Osteoblast (primary cell): ENCODE measurements at regions not wholly inside any gene's neighbourhood (a gene's known extent, or its start where the extent isn't known, plus 50 kb on each side); places are given as distances from the start of the nearest gene placed in this dataset.

ENCODE experiments used
- DNase-seq: peaks from one replicate; pipeline ENCODE4 v3.0.0; 2011; ENCODE audit warnings: low spot score, mixed read lengths; ENCODE audit not compliant: insufficient read length; ENCODE audit errors: missing footprints
- H2AFZ ChIP-seq: 2 replicates; pipeline ENCODE4 v1.6.0; 2011; ENCODE audit warnings: mild to moderate bottlenecking, low read length
- H3K27ac ChIP-seq: 2 replicates; pipeline ENCODE4 v1.5.1; 2011; ENCODE audit warnings: mild to moderate bottlenecking, low read depth, low read length, moderate library complexity
- H3K27me3 ChIP-seq: 2 replicates; pipeline ENCODE4 v1.6.0; 2012; ENCODE audit warnings: mild to moderate bottlenecking, control low read depth, inconsistent platforms, low read length, moderate library complexity; ENCODE audit not compliant: insufficient read depth
- H3K36me3 ChIP-seq: 2 replicates; pipeline ENCODE4 v1.5.1; 2011; ENCODE audit warnings: mild to moderate bottlenecking, low read length, control low read depth, moderate library complexity; ENCODE audit not compliant: insufficient read depth
- H3K4me1 ChIP-seq: 2 replicates; pipeline ENCODE4 v1.5.1; 2011; ENCODE audit warnings: mild to moderate bottlenecking, low read length, control low read depth, moderate library complexity; ENCODE audit not compliant: insufficient read depth
- H3K4me2 ChIP-seq: 2 replicates; pipeline ENCODE4 v1.6.0; 2011; ENCODE audit warnings: mild to moderate bottlenecking, low read length; ENCODE audit not compliant: insufficient read depth
- H3K4me3 ChIP-seq: fragments of 200-600 bp; sonication (generic); 3 replicates; pipeline ENCODE4 v1.5.1; 2012; ENCODE audit warnings: mild to moderate bottlenecking, low read length, inconsistent platforms; ENCODE audit not compliant: insufficient read depth
- H3K79me2 ChIP-seq: 2 replicates; pipeline ENCODE4 v1.6.0; 2012; ENCODE audit warnings: mild to moderate bottlenecking, low read length, control low read depth, inconsistent platforms; ENCODE audit not compliant: insufficient read depth
- H3K9me3 ChIP-seq: 2 replicates; pipeline ENCODE4 v1.5.1; 2011; ENCODE audit warnings: low read depth, low read length, control low read depth
- H4K20me1 ChIP-seq: 2 replicates; pipeline ENCODE4 v1.6.0; 2012; ENCODE audit warnings: mild to moderate bottlenecking, low read length, control low read depth; ENCODE audit not compliant: insufficient read depth
- TF ChIP-seq, protein P1 (sequence below): IDR thresholded peaks from 2 replicates; pipeline ENCODE4 v1.5.1; 2011; ENCODE audit warnings: mild to moderate bottlenecking, low read depth, low read length, moderate library complexity; ENCODE audit errors: extremely low read depth

DNA sequence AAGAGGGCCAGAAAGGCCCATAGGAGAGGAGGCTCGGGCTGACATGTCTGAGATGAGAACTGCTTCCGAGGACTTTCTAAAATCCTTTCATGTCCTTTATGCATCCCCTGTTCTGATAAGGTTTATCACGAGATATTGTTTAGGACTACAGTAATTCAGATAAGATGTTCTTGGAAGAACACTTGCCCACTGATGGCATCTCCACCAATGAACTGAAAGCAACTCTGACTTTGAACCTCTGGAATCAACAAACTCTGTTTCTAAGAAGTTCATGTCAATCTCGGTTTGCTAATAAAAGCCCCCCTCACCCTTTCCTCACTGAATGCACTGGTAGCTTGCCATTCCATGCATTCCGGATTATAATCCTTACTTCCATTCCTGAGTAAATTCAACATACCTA is 90.9 kb downstream of the FGF9 start:
- no peak for DNase-seq
- Histone ChIP-seq H3K4me3 (no peak overlapping the region), H3K4me1 (no peaks in the 10 kb centered on the region), H3K79me2 (no peaks in the 10 kb centered on the region), H3K36me3 (no peaks in the 10 kb centered on the region), H3K27ac (no peak overlapping the region), H3K27me3 (no peaks in the 10 kb centered on the region), H4K20me1 (no peaks in the 10 kb centered on the region), H2AFZ (no peak overlapping the region), H3K9me3 (no peaks in the 10 kb centered on the region), H3K4me2 (no peak overlapping the region)
- TF ChIP-seq, protein P1, sequence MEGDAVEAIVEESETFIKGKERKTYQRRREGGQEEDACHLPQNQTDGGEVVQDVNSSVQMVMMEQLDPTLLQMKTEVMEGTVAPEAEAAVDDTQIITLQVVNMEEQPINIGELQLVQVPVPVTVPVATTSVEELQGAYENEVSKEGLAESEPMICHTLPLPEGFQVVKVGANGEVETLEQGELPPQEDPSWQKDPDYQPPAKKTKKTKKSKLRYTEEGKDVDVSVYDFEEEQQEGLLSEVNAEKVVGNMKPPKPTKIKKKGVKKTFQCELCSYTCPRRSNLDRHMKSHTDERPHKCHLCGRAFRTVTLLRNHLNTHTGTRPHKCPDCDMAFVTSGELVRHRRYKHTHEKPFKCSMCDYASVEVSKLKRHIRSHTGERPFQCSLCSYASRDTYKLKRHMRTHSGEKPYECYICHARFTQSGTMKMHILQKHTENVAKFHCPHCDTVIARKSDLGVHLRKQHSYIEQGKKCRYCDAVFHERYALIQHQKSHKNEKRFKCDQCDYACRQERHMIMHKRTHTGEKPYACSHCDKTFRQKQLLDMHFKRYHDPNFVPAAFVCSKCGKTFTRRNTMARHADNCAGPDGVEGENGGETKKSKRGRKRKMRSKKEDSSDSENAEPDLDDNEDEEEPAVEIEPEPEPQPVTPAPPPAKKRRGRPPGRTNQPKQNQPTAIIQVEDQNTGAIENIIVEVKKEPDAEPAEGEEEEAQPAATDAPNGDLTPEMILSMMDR = no peak

DNA sequence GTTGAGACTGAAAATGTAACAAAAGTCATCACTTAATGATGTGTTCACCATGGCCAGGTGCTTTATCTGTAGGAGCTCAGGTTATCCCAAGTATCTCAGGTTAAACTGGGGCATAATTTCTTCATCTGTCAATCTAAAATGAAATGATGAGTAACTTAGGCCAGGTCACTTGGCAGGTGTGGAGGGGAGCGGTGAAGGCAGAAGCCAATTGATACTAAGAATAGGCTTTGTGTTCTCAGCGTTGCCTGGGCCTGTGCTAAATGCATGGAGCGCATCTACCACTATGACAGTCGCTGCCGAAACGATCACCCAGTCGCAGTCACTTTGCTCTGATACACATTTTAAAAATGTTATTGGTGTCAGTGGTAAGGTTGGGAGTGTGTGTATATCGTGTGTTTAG is 91.6 kb downstream of the FGF9 start:
- TF ChIP-seq, protein P1 = no peak
- Histone ChIP-seq H3K9me3 (no peaks in the 10 kb centered on the region), H3K4me2 (no peak overlapping the region), H3K4me1 (no peaks in the 10 kb centered on the region), H3K4me3 (no peak overlapping the region), H4K20me1 (no peaks in the 10 kb centered on the region), H3K79me2 (no peaks in the 10 kb centered on the region), H3K36me3 (no peaks in the 10 kb centered on the region), H3K27me3 (no peaks in the 10 kb centered on the region), H3K27ac (no peak overlapping the region), H2AFZ (no peak overlapping the region)
- DNase-seq = no peak

DNA sequence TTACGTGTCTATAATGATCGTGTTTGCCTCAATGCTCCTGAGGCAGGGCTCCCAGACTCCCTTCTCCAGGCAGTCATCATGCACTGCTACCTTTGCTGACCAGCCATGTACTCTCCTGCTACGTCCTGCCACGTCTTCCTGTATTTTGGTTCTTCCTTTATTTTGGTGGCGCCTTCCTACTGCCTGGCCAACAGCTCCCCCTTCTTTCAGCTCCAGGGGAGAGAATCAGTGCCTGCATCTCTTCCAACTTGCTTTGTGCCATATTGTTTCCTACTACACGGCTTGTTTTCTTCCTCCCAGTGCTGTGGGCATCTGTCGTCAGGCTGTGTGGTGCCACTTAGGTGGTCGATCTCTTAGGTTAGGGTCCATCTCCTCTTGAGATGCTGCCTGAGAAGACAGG is 96.2 kb downstream of the FGF9 start:
- Histone ChIP-seq H3K9me3 (no peaks in the 10 kb centered on the region), H3K27me3 (no peaks in the 10 kb centered on the region), H3K79me2 (no peaks in the 10 kb centered on the region), H3K36me3 (no peaks in the 10 kb centered on the region), H4K20me1 (no peaks in the 10 kb centered on the region), H3K4me1 (no peaks in the 10 kb centered on the region), H3K4me3 (no peak overlapping the region), H3K4me2 (no peak overlapping the region), H2AFZ (no peak overlapping the region), H3K27ac (no peak overlapping the region)
- no peak for DNase-seq
- TF ChIP-seq, protein P1 = no peak

DNA sequence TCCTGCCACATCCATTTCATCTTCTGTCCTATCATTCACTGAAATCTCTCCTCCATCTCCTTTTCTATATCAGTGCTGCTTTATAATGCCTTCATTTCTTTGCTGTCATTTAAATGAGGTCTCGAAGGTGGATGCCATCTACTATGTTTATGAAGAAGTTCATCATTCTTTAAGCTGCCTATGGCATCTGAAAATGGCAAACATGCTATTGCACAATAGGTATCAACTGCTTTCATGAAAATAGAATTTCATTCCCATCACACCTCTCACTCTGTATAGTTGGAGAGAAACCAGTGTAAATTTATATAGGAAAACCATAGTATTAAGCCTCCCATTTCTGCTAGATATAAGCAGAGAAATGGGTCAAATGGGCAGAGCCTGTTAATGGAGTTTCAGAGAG is 100.2 kb downstream of the FGF9 start:
- H3K9me3 ChIP-seq = no peaks in the 10 kb centered on the region
- no peak for DNase-seq

More for the DNA sequence above, 100.2 kb downstream of the FGF9 start:
- H3K79me2 ChIP-seq = no peaks in the 10 kb centered on the region
- H3K27ac ChIP-seq = no peak overlapping the region
- no peaks in the 10 kb centered on the region for H3K27me3 ChIP-seq
- no peaks in the 10 kb centered on the region for H4K20me1 ChIP-seq
- TF ChIP-seq, protein P1 = no peak
- no peaks in the 10 kb centered on the region for H3K4me1 ChIP-seq
- no peak overlapping the region for H3K4me3 ChIP-seq
- H3K36me3 ChIP-seq = no peaks in the 10 kb centered on the region
- H2AFZ ChIP-seq = no peak overlapping the region
- H3K4me2 ChIP-seq = no peak overlapping the region
